ENCODE measurements at regions not wholly inside any gene's neighbourhood (a gene's known extent, or its start where the extent isn't known, plus 50 kb on each side); places are given as distances from the start of the nearest gene placed in this dataset.

DNA sequence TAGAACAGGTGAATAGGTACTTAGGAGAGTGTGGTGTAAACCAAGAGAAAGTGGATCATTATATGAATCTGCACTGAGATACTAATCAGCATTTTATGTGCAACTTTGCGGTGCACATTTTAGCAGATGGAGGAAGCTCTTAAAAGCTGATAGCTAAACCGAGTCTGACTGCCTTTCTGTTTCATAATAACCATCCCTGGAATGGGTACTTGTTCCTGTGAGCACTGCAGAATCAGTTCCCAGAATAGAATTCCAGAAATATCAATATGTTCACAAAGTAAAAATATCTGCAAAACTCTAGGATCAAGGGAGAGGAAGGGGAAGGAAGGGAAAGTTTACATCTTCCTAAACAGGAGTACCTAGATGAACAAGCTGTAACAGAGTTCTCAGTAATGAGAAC is 432.2 kb upstream of the HNRNPA3 start:
- DNase-seq (ENCODE audit: low spot score), result no peak
- H3K27me3 ChIP-seq (replicated peaks; ENCODE audit: insufficient read depth), result no peaks in the 10 kb centered on the region
- no peaks in the 10 kb centered on the region for H3K9me3 ChIP-seq
- no peaks in the 10 kb centered on the region for H3K36me3 ChIP-seq
- no peak for ATAC-seq (ENCODE audit: insufficient number of reproducible peaks, low FRiP score, low read depth)
- H3K4me1 ChIP-seq (ENCODE audit: control insufficient read depth in 1 of 2, low read depth in 2 of 2), result peaks cover 0 to 17% of the 10 kb centered on the region in 2 donors
- H3K27ac ChIP-seq, result no peak overlapping the region
- TF ChIP-seq, protein P1, sequence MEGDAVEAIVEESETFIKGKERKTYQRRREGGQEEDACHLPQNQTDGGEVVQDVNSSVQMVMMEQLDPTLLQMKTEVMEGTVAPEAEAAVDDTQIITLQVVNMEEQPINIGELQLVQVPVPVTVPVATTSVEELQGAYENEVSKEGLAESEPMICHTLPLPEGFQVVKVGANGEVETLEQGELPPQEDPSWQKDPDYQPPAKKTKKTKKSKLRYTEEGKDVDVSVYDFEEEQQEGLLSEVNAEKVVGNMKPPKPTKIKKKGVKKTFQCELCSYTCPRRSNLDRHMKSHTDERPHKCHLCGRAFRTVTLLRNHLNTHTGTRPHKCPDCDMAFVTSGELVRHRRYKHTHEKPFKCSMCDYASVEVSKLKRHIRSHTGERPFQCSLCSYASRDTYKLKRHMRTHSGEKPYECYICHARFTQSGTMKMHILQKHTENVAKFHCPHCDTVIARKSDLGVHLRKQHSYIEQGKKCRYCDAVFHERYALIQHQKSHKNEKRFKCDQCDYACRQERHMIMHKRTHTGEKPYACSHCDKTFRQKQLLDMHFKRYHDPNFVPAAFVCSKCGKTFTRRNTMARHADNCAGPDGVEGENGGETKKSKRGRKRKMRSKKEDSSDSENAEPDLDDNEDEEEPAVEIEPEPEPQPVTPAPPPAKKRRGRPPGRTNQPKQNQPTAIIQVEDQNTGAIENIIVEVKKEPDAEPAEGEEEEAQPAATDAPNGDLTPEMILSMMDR (IDR thresholded peaks at IDR 0.05), result no peak
- H3K4me3 ChIP-seq, result no peak overlapping the region

DNA sequence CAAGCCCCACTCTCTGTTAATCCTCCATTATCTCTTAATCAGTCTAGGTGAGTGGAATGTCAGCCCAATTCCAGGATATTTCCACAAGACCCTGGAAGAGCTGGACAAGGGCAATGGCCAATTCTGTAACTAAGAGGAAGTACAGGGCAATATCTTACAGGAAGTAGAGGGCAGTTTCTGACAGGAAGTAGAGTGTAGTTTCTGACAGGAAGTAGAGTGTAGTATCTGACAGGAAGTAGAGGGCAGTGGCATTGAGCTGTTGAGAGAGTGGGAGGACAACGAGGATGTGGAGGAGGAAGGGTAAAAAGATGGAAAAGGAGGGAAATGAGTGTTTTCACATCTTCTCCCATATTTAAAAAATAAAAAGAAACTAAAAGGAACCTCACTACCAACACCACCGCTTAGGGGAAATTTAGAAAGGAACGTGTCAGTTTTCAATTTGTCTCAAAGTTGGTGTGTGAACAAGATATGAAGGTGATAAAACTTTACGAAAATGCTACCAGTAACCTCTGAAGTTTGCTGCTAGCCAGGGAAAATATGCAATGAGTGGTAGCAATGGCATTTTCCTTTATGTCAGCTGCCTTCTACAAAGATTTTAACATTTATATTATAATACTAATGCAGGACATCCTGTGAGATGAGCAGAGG is 430.9 kb upstream of the HNRNPA3 start:
- TF ChIP-seq, protein P1 (IDR thresholded peaks at IDR 0.05), result no peak
- Histone ChIP-seq H3K9me3 (no peaks in the 10 kb centered on the region), H3K36me3 (no peaks in the 10 kb centered on the region), H3K27me3 (replicated peaks; ENCODE audit: insufficient read depth) (no peaks in the 10 kb centered on the region), H3K4me3 (no peak overlapping the region), H3K4me1 (ENCODE audit: control insufficient read depth in 1 of 2, low read depth in 2 of 2) (peaks cover 0 to 17% of the 10 kb centered on the region in 2 donors), H3K27ac (no peak overlapping the region)
- ATAC-seq (ENCODE audit: insufficient number of reproducible peaks, low FRiP score, low read depth) (no peak), DNase-seq (ENCODE audit: low spot score) (no peak)

DNA sequence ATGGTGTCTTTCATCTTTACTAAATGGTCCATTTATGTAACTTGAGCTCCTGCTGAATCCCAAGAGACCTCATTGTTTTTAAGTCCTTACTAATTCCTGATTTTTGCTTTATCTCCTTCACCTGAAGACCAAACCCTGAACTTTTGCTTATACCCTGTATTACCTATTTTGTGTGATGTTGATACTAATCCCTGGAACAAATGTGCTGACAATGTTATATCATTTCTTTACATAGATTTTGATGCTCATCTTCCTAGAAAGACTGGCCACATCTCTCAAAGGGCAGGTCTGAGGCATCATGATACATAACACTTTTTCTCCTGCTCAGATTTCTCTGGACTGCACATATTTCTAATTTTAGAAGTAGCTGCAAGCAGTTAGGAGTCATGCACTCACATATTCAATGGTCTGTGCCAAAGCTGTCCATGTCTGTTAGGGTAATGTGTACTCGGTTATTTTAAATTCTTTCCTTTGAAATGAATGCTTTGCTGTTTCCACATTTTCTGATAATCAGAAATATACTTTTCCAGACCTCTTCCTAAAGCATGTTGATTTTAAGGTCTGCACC is 427.9 kb upstream of the HNRNPA3 start:
- H3K4me1 ChIP-seq (ENCODE audit: control insufficient read depth in 1 of 2, low read depth in 2 of 2), result peaks cover 0 to 8% of the 10 kb centered on the region in 2 donors
- no peak overlapping the region for H3K4me3 ChIP-seq
- DNase-seq (ENCODE audit: low spot score) (no peak), ATAC-seq (ENCODE audit: insufficient number of reproducible peaks, low FRiP score, low read depth) (no peak)
- no peaks in the 10 kb centered on the region for H3K36me3 ChIP-seq
- H3K9me3 ChIP-seq, result no peaks in the 10 kb centered on the region
- no peaks in the 10 kb centered on the region for H3K27me3 ChIP-seq (replicated peaks; ENCODE audit: insufficient read depth)
- H3K27ac ChIP-seq, result no peak overlapping the region
- TF ChIP-seq, protein P1 (IDR thresholded peaks at IDR 0.05), result no peak

DNA sequence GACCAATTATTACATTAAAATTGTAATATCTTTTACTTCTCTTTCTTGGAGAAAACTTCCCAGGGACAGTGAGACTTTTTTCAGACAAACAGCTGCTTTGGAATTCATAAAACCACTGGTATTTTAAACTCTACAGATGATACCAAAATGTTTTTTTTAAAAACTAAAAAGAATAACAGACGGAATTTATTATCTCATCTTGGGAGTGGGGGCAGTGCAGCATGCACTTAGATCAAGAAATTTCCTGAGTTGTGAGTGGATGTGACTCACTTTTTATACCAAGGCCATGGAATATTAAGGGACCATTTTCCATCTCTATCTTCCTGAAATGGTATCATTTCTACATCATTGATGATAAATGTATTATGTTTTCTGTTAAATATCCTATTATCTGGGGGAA is 422.8 kb upstream of the HNRNPA3 start:
- no peaks in the 10 kb centered on the region for H3K27me3 ChIP-seq (replicated peaks; ENCODE audit: insufficient read depth)
- no peak overlapping the region for H3K4me3 ChIP-seq
- DNase-seq (ENCODE audit: low spot score) (no peak), ATAC-seq (ENCODE audit: insufficient number of reproducible peaks, low FRiP score, low read depth) (no peak)
- H3K27ac ChIP-seq, result no peak overlapping the region
- no peaks in the 10 kb centered on the region for H3K36me3 ChIP-seq
- peaks cover 4 to 18% of the 10 kb centered on the region in 2 donors for H3K4me1 ChIP-seq (ENCODE audit: control insufficient read depth in 1 of 2, low read depth in 2 of 2)
- TF ChIP-seq, protein P1 (IDR thresholded peaks at IDR 0.05), result no peak
- H3K9me3 ChIP-seq, result no peaks in the 10 kb centered on the region

DNA sequence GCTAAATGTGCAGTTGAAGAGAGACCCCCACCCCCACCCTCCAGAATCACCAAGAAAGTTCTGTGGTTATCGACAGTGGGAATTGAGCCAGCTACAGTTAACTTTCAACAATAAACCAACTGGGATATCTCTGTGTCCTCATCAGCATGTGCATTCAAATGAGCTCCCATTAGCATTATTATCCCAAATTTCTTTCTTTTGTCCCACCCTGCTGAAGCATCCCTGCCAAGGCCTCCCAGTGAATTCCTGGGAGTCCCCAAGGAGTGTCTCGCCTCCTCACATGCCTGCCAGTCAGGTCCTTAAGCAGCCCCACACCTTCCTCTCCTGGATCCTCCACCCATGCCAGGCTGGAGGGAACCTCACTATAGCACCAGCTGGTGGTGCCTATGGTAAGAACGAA is 422.1 kb upstream of the HNRNPA3 start:
- no peak for DNase-seq (ENCODE audit: low spot score)
- H3K4me1 ChIP-seq (ENCODE audit: control insufficient read depth in 1 of 2, low read depth in 2 of 2), result peaks cover 4 to 12% of the 10 kb centered on the region in 2 donors
- no peaks in the 10 kb centered on the region for H3K9me3 ChIP-seq
- TF ChIP-seq, protein P1 (IDR thresholded peaks at IDR 0.05), result no peak
- H3K27ac ChIP-seq, result no peak overlapping the region
- no peak for ATAC-seq (ENCODE audit: insufficient number of reproducible peaks, low FRiP score, low read depth)
- H3K4me3 ChIP-seq, result no peak overlapping the region
- H3K27me3 ChIP-seq (replicated peaks; ENCODE audit: insufficient read depth), result no peaks in the 10 kb centered on the region
- H3K36me3 ChIP-seq, result no peaks in the 10 kb centered on the region

All from thoracic aorta (tissue), 2 donors.